Spleen (tissue), 7 donors: ENCODE measurements at regions not wholly inside any gene's neighbourhood (a gene's known extent, or its start where the extent isn't known, plus 50 kb on each side); places are given as distances from the start of the nearest gene placed in this dataset.

ENCODE experiments used
- POLR2A ChIP-seq, 3 donors: fragments of 450-650 bp; IDR thresholded peaks; one replicate each; pipeline ENCODE4 v1.5.1; 2017; ENCODE audit warnings: antibody characterized with exemption in 3 of 3, mild to moderate bottlenecking in 1 of 3
- TF ChIP-seq, protein P1 (sequence below), 11 experiments: fragments of 200-600 bp in 7 of 11; fragments of 450-650 bp in 4 of 11; sonication (generic) in 4 of 11; IDR thresholded peaks in 8 of 11; conservative IDR thresholded peaks in 3 of 11; 1 replicate in 7 of 11; 2 replicates in 4 of 11; pipeline versions ENCODE4 v1.4.0 to v1.8.0; 2016 to 2021; ENCODE audit warnings: antibody characterized with exemption in 11 of 11, inconsistent platforms in 4 of 11, mild to moderate bottlenecking in 1 of 11
- donor health status: DM: no; HTN: no; CAD: no; lungs with moderate emphysema.
- donor health status: DM: no; HTN: no; CAD: no.
- donor health status: DM: no; HTN: no; CAD: no.

DNA sequence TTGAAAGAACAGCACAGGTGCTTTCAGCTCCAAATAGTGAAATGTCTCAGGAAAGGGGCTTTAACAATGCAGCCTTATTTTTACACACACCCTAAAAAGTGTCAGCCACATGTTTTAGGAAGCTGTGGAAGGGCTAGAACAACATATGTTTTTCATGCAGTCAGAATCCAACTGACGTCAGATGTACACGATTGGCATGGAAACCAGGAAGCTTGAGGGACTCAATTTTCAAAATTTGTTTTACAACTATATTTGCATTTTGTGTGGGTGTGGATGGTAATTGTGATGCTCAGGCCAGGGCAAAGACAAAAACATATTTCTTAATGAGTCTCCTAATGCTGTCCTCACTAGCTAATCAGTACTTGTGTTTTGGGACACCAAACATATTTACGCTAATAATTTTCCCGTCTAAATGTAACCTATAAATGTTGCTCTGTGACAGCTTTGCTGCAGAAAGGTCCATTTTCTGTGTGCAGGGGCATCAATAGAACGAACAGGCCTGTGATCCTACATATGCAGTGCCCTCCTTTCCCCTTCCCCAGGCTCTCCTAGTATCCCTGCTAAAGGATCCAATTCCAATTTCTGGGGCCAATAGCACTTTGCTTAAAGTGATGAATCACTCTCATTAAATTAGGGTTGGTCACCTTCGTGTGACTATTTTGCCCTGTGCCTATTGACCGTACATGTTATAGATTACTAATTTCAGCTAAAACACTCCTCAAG, 434.0 kb upstream of the CDH5 start:
- TF ChIP-seq, protein P1, sequence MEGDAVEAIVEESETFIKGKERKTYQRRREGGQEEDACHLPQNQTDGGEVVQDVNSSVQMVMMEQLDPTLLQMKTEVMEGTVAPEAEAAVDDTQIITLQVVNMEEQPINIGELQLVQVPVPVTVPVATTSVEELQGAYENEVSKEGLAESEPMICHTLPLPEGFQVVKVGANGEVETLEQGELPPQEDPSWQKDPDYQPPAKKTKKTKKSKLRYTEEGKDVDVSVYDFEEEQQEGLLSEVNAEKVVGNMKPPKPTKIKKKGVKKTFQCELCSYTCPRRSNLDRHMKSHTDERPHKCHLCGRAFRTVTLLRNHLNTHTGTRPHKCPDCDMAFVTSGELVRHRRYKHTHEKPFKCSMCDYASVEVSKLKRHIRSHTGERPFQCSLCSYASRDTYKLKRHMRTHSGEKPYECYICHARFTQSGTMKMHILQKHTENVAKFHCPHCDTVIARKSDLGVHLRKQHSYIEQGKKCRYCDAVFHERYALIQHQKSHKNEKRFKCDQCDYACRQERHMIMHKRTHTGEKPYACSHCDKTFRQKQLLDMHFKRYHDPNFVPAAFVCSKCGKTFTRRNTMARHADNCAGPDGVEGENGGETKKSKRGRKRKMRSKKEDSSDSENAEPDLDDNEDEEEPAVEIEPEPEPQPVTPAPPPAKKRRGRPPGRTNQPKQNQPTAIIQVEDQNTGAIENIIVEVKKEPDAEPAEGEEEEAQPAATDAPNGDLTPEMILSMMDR (IDR thresholded peaks at IDR 0.05 in 8 of 11, conservative IDR thresholded peaks at IDR 0.05 in 3 of 11) = no peak
- TF ChIP-seq POLR2A (IDR thresholded peaks at IDR 0.05) = no peak
